ENCODE measurements at regions not wholly inside any gene's neighbourhood (a gene's known extent, or its start where the extent isn't known, plus 50 kb on each side); places are given as distances from the start of the nearest gene placed in this dataset.

- H4K8ac ChIP-seq (ENCODE audit: low read depth, low read length), result no peak overlapping the region
- no peak for DNase-seq
- no peaks in the 10 kb centered on the region for H3K9me3 ChIP-seq (ENCODE audit: insufficient read depth, low read depth, low read length)
- no peak overlapping the region for H2AK5ac ChIP-seq (ENCODE audit: low read length)
- no peak overlapping the region for H3K4ac ChIP-seq (ENCODE audit: low read depth, low read length)
- H3K14ac ChIP-seq (ENCODE audit: low read length), result no peak overlapping the region
- no peak overlapping the region for H4K91ac ChIP-seq (ENCODE audit: low read depth, low read length)
- no peak overlapping the region for H2BK12ac ChIP-seq (ENCODE audit: low read length)
- H2BK120ac ChIP-seq (ENCODE audit: insufficient read depth, low read length, poor library complexity), result no peak overlapping the region
- no peak overlapping the region for H2BK5ac ChIP-seq (ENCODE audit: low read depth, low read length, poor library complexity)
- H3K23ac ChIP-seq (ENCODE audit: low read length), result no peak overlapping the region
- no peak overlapping the region for H3K9ac ChIP-seq (ENCODE audit: low read length)
- H3K4me1 ChIP-seq (ENCODE audit: control insufficient read depth in 1 of 2, insufficient read depth in 2 of 2, low read length in 2 of 2), result no peaks in the 10 kb centered on the region
- H3K27ac ChIP-seq (ENCODE audit: low read depth, low read length), result no peak overlapping the region
- no peaks in the 10 kb centered on the region for H3K36me3 ChIP-seq (ENCODE audit: control insufficient read depth in 1 of 2, insufficient read depth in 2 of 2, low read length in 2 of 2)
- H3K27me3 ChIP-seq (ENCODE audit: insufficient read depth, low read length), result no peaks in the 10 kb centered on the region
- H3K4me3 ChIP-seq (ENCODE audit: low read depth, low read length), result no peak overlapping the region
- H3K18ac ChIP-seq (ENCODE audit: low read length), result no peak overlapping the region
- no peaks in the 10 kb centered on the region for H3K79me2 ChIP-seq (ENCODE audit: control insufficient read depth, insufficient read depth, low read length, poor library complexity)
- no peak overlapping the region for H4K12ac ChIP-seq (ENCODE audit: low read depth, low read length)
- no peaks in the 10 kb centered on the region for H3K79me1 ChIP-seq (ENCODE audit: low read length)
- no peak overlapping the region for H2AFZ ChIP-seq (ENCODE audit: insufficient read depth, low read length, poor library complexity)
- no peak overlapping the region for H3K4me2 ChIP-seq (ENCODE audit: low read length)
These were observed 252.2 kb upstream of the SPHKAP start for GRCh38 chr2:228433721-228434120.

- Histone ChIP-seq H2BK5ac (ENCODE audit: low read depth, low read length, poor library complexity) (no peak overlapping the region), H4K91ac (ENCODE audit: low read depth, low read length) (no peak overlapping the region), H3K14ac (ENCODE audit: low read length) (no peak overlapping the region), H4K12ac (ENCODE audit: low read depth, low read length) (no peak overlapping the region), H2BK120ac (ENCODE audit: insufficient read depth, low read length, poor library complexity) (no peak overlapping the region), H2BK12ac (ENCODE audit: low read length) (no peak overlapping the region), H3K9ac (ENCODE audit: low read length) (no peak overlapping the region), H3K4me2 (ENCODE audit: low read length) (no peak overlapping the region), H3K23ac (ENCODE audit: low read length) (no peak overlapping the region), H3K9me3 (ENCODE audit: insufficient read depth, low read depth, low read length) (peaks cover 3% of the 10 kb centered on the region), H3K79me2 (ENCODE audit: control insufficient read depth, insufficient read depth, low read length, poor library complexity) (no peaks in the 10 kb centered on the region), H2AK5ac (ENCODE audit: low read length) (no peak overlapping the region), H3K18ac (ENCODE audit: low read length) (no peak overlapping the region), H3K79me1 (ENCODE audit: low read length) (no peaks in the 10 kb centered on the region), H3K36me3 (ENCODE audit: control insufficient read depth in 1 of 2, insufficient read depth in 2 of 2, low read length in 2 of 2) (no peaks in the 10 kb centered on the region), H3K27ac (ENCODE audit: low read depth, low read length) (no peak overlapping the region), H3K4me3 (ENCODE audit: low read depth, low read length) (no peak overlapping the region), H4K8ac (ENCODE audit: low read depth, low read length) (no peak overlapping the region), H3K4ac (ENCODE audit: low read depth, low read length) (no peak overlapping the region), H2AFZ (ENCODE audit: insufficient read depth, low read length, poor library complexity) (no peak overlapping the region), H3K4me1 (ENCODE audit: control insufficient read depth in 1 of 2, insufficient read depth in 2 of 2, low read length in 2 of 2) (no peaks in the 10 kb centered on the region), H3K27me3 (ENCODE audit: insufficient read depth, low read length) (no peaks in the 10 kb centered on the region)
- WGBS (ENCODE audit: extremely low coverage, insufficient coverage, insufficient read length), result no CpG with 5 or more reads among the region's 4 CpGs
- DNase-seq, result no peak
These were observed 250.6 kb upstream of the SPHKAP start for GRCh38 chr2:228432116-228432515.

- no peak overlapping the region for H3K18ac ChIP-seq (ENCODE audit: low read length)
- H3K23ac ChIP-seq (ENCODE audit: low read length), result no peak overlapping the region
- H3K9ac ChIP-seq (ENCODE audit: low read length), result no peak overlapping the region
- H2BK12ac ChIP-seq (ENCODE audit: low read length), result no peak overlapping the region
- no peak overlapping the region for H4K12ac ChIP-seq (ENCODE audit: low read depth, low read length)
- no peak overlapping the region for H2AFZ ChIP-seq (ENCODE audit: insufficient read depth, low read length, poor library complexity)
- no peak overlapping the region for H4K91ac ChIP-seq (ENCODE audit: low read depth, low read length)
- no peaks in the 10 kb centered on the region for H3K27me3 ChIP-seq (ENCODE audit: insufficient read depth, low read length)
- no peak overlapping the region for H3K14ac ChIP-seq (ENCODE audit: low read length)
- H3K4me2 ChIP-seq (ENCODE audit: low read length), result no peak overlapping the region
- H3K4me1 ChIP-seq (ENCODE audit: control insufficient read depth in 1 of 2, insufficient read depth in 2 of 2, low read length in 2 of 2), result no peaks in the 10 kb centered on the region
- no peak overlapping the region for H3K4ac ChIP-seq (ENCODE audit: low read depth, low read length)
- no peak overlapping the region for H2BK120ac ChIP-seq (ENCODE audit: insufficient read depth, low read length, poor library complexity)
- H3K9me3 ChIP-seq (ENCODE audit: insufficient read depth, low read depth, low read length), result peaks cover 3% of the 10 kb centered on the region
- H4K8ac ChIP-seq (ENCODE audit: low read depth, low read length), result no peak overlapping the region
- no peak for DNase-seq
- no peak overlapping the region for H2AK5ac ChIP-seq (ENCODE audit: low read length)
- H2BK5ac ChIP-seq (ENCODE audit: low read depth, low read length, poor library complexity), result no peak overlapping the region
- H3K79me1 ChIP-seq (ENCODE audit: low read length), result no peaks in the 10 kb centered on the region
- no peak overlapping the region for H3K27ac ChIP-seq (ENCODE audit: low read depth, low read length)
- no peak overlapping the region for H3K4me3 ChIP-seq (ENCODE audit: low read depth, low read length)
- no peaks in the 10 kb centered on the region for H3K36me3 ChIP-seq (ENCODE audit: control insufficient read depth in 1 of 2, insufficient read depth in 2 of 2, low read length in 2 of 2)
- H3K79me2 ChIP-seq (ENCODE audit: control insufficient read depth, insufficient read depth, low read length, poor library complexity), result no peaks in the 10 kb centered on the region
- no CpG with 5 or more reads among the region's 1 CpG for WGBS (ENCODE audit: extremely low coverage, insufficient coverage, insufficient read length)
These were observed 249.5 kb upstream of the SPHKAP start for GRCh38 chr2:228430986-228431385.

- no CpG with 5 or more reads among the region's 1 CpG for WGBS (ENCODE audit: extremely low coverage, insufficient coverage, insufficient read length)
These were observed 245.2 kb upstream of the SPHKAP start for GRCh38 chr2:228426502-228427216.

More at GRCh38 chr2:228426502-228427216, 245.2 kb upstream of the SPHKAP start:
- H3K79me2 ChIP-seq (ENCODE audit: control insufficient read depth, insufficient read depth, low read length, poor library complexity), result no peaks in the 10 kb centered on the region
- no peak overlapping the region for H4K91ac ChIP-seq (ENCODE audit: low read depth, low read length)
- no peaks in the 10 kb centered on the region for H3K36me3 ChIP-seq (ENCODE audit: control insufficient read depth in 1 of 2, insufficient read depth in 2 of 2, low read length in 2 of 2)
- no peak overlapping the region for H2BK12ac ChIP-seq (ENCODE audit: low read length)
- no peaks in the 10 kb centered on the region for H3K27me3 ChIP-seq (ENCODE audit: insufficient read depth, low read length)
- H3K9ac ChIP-seq (ENCODE audit: low read length), result no peak overlapping the region
- no peak overlapping the region for H3K4me3 ChIP-seq (ENCODE audit: low read depth, low read length)
- H2BK120ac ChIP-seq (ENCODE audit: insufficient read depth, low read length, poor library complexity), result no peak overlapping the region
- no peak overlapping the region for H2AFZ ChIP-seq (ENCODE audit: insufficient read depth, low read length, poor library complexity)
- no peak overlapping the region for H3K23ac ChIP-seq (ENCODE audit: low read length)
- H2BK5ac ChIP-seq (ENCODE audit: low read depth, low read length, poor library complexity), result no peak overlapping the region
- H3K27ac ChIP-seq (ENCODE audit: low read depth, low read length), result no peak overlapping the region
- H3K4me2 ChIP-seq (ENCODE audit: low read length), result no peak overlapping the region
- H3K79me1 ChIP-seq (ENCODE audit: low read length), result no peaks in the 10 kb centered on the region
- no peak overlapping the region for H4K8ac ChIP-seq (ENCODE audit: low read depth, low read length)
- H3K18ac ChIP-seq (ENCODE audit: low read length), result no peak overlapping the region
- H3K4ac ChIP-seq (ENCODE audit: low read depth, low read length), result no peak overlapping the region
- no peak for DNase-seq
- H3K9me3 ChIP-seq (ENCODE audit: insufficient read depth, low read depth, low read length), result peaks cover 3% of the 10 kb centered on the region
- no peak overlapping the region for H2AK5ac ChIP-seq (ENCODE audit: low read length)
- no peak overlapping the region for H3K14ac ChIP-seq (ENCODE audit: low read length)
- H3K4me1 ChIP-seq (ENCODE audit: control insufficient read depth in 1 of 2, insufficient read depth in 2 of 2, low read length in 2 of 2), result no peaks in the 10 kb centered on the region
- no peak overlapping the region for H4K12ac ChIP-seq (ENCODE audit: low read depth, low read length)

All from trophoblast cell (in vitro differentiated cells and primary cell).